GM19351 (cell line): ENCODE measurements at regions not wholly inside any gene's neighbourhood (a gene's known extent, or its start where the extent isn't known, plus 50 kb on each side); places are given as distances from the start of the nearest gene placed in this dataset.

Experiments used
- ATAC-seq: cut with Tn5 transposase; IDR thresholded peaks from one replicate; pipeline ENCODE4 v1.9.1; 2021; ENCODE audit warnings: mild to moderate bottlenecking, moderate library complexity; ENCODE audit not compliant: unreplicated experiment

DNA sequence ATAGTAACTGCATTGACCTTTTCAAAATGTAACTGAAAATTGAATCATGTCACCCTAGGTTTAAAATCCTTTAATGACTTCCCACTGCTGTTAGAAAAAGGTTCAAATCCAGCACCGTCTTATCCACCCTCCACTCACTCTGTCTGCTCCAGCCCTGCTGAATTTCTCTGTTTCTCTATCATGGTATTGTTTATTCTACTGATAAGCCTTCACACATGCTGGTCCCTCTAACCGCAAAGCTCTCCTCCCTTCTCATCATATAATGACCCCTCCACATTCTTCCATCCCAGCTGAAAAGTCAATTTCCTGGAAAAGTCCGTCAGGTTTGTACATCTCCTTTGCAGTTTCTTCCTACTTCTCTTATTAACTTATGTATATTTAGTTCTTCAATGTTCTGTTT, 389.2 kb upstream of the F9 start:
- no peak for ATAC-seq

DNA sequence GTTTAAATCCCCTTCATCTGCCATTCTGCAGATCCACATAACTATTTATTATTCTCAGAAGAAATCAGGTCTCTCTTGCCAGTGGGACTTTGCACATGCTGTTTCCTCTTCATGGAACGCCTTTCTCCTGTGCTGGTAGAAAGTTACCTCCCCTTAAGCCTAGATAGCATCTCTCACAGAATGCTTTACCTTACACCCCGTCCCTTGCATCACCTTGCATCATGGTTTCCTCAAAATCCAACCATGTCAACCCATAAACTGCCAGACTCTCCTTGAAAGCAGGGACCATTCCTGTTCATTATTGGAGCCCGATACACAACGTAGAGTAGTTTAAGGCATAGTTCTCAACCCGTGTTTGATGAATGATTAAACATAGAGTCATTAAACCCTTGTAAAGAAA, 396.2 kb upstream of the F9 start:
- no peak for ATAC-seq

DNA sequence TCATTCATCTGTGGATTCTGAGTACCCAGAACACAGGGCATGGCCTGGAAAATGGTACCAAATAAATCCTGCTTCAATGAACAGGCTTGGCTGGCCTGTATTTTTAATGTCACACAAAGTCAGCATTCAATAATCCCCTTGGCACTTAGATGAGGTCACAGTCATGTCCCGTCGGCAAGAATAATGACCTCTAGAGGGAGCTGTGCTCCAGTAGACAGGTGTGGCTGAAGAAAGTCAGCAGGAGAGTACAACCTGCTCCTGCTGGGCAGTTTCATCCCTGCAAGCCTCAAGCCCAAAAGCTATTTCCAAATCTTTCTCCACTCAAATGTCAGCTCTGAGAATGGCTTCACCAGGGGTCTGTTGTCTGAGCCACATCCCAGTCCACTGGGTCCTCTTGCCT, 404.0 kb upstream of the F9 start:
- peak; percentile 81 for ATAC-seq

DNA sequence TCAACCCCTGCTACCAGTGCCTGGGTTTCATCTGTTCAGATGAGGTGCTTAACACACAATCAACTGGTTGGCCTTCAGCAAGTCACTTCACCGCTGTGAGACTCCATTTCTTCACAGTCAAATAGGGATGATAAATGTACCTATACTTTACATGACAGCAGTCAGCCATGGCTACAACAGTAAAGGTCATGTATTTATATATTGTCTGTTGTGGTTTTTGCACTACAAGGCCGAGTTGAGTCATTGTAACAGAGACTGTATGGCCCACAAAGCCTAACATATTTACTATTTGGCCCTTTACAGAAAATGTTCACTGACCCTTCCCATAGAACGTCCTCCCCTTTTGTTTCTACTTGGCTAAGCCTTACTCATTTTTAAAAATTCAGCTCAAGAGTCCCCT, 404.6 kb upstream of the F9 start:
- ATAC-seq = no peak

DNA sequence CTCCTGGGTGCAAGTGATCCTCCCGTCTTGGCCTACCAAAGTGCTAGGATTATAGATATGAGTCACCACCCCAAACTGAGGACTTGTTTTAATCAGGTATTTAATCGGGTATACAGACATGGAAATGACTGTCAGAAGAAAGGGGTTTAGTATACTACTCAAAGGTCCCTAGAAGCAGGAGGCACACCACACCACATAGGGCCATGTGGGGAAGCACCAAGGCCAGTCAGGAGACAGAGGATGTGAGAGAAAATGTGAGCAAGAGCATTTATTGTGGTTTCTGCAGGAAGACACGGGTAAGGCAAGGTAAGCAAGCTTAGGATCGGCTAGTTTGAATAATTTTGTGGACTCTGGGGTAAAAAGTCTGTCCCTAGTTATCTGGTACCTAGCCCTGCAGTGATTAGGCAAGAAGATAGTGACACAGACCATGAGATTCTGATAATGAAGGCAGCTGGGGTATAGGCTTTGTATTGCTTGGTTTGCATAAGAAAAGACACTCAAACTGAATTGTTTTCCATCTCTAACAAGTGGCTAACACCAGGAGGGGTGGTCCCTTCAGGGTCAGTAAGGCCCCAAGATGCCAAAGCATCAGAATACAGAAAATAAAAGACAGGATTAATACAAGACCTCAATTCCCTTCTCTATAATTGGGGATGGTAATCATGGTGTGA, 408.8 kb upstream of the F9 start:
- no peak for ATAC-seq

DNA sequence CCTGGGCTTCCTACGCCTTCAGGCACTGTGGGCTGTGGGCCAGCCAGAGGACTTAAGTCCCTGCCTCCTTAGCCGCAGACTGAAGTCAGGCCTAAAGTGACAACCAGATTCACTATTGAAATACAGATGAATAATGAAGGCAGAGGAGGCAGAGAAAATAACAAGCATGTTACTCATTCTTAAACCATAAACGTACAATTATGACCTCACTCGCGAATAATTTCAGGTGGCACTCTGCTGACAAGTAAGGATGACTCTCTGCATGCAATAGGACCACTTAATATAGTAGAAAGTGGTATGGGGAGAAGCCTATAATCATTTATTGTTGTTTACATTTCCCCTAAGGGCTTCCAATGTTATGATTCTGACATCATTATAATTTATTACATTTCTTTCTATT, 409.2 kb upstream of the FGF13 start:
- no peak for ATAC-seq

DNA sequence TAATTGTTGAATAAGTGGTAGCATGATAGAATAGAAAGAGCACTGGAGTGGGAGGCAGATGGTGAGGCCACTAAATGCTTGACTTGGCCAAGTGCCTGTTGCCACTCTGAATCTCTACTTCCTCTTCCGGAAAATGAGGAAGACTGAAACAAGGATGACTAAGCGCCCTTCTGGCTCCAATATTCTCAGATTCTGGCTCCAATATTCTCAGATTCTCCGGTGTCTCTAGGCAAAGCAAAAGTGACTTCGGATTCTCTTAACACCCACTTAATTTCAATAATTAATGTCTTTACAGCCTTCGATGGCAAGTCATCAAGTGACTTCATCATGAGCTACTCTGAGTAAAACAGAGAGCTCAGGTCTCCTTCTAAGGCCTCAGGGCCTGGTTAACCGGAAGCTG, 402.2 kb upstream of the FGF13 start:
- ATAC-seq = no peak

DNA sequence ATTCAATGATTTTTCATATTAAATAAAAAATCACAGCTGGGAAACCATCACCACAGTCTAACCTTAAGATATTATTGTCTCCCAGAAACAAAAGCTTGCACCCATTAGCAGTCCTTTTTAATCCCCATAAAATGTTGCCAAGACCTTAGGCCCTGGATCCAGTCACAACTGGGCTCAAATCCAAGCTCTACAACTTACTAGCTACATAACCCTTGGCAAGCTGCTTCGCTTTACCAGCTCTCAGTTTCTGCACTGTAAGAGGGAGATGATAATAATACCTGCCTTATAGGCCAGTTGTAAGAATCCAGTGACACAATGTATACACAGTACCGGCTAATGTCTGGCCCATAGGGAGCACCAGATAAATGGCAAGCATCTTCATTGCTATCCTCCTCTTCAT, 400.9 kb upstream of the FGF13 start:
- no peak for ATAC-seq

DNA sequence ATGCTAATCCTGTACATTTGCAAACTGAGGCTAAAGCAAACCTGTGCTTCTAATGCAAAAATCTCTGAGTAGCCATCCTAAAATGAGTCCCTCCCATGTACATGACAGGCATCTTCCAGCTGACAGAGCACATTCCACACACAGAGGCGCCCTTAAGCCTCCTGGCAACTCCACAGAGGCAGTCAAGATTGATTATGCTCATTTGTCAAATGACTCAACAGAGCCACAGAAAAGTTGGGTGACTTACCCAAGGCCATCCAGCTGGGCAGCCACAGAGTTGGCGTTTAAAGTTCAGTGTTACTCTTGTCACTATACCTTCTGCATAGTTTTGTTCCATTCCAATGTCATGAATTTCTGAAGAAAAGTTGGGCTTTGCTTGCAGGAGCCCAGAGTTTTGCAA, 394.6 kb upstream of the FGF13 start:
- no peak for ATAC-seq

DNA sequence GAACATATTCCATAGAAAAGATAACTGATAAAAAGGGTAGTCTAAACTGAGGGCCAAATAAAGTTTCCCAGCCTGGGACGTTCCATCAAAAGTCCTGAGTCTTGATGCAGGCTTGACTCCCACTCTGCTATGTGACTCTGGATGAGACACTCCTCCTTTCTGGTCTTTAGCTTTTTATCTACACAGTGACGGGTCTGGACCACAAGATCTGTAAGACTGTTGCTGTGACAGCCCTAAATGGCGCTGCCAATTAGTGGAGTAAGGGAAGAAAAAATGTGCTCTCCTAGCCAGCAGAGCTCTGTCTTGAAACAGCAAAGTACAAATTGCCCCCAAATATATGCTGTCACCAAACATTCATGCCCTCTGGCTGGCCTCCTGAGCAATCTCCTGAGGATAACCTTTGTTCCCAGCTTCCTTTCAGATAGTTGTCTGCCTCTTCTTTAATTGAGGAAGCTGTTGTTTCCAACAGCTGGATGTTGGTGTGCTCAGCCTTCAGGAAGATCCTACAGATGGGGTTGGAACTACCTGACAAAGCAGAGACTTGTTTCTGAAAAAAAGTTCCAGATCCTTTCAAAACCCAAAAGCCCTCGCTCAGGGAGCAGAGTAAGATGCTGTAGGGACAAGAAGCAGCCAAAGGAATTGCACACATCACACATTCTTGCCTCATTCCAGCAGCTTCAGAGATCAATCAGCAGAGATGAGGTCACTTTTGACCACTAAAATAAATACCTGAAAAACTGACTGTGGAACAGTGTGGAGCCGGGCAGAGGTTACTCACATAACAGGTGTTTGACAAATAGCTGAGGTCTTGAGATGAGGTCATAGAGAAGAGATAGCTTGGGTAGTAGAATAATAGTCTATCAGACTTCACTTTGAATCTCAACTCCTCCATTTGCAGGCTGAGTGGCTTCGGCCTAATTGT, 383.4 kb upstream of the FGF13 start:
- no peak for ATAC-seq

DNA sequence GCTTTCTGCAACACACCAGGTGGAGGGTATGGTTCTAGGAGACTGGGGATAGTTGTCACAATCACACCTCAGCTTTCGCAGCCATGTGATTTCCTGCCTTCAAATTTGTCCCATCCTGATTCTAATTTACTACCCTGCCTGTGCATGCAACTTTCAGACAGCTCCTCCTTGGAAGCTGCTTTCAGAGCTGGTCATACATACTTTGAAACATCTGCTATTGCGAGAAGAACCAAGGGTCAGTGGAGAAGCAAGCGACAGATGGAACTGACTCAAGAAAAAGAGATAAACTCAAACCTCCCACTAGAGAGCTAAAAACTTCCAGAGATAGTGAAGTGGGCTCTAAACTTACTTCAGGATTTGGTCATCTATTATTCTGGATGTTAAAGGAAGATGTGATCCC, 381.7 kb upstream of the FGF13 start:
- no peak for ATAC-seq

DNA sequence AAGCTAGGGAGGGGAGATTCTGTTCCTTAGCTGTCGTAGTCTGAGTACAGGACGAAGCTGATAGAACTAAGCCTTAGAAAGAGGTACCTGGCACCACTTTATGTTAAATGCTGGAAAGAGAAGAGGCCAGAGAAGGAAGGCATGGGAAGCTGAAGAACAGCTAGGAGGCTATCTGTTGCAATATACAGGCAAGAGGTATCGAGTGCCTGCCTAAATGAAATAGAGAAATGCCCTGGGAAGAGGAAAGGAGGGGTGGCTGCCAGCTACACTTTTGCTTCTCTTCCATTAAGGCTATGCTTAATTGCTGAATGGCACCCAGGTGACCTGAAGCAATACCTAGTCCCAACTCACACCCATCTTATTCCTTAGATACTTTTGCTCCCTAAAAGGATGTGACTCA, 380.4 kb upstream of the FGF13 start:
- ATAC-seq = no peak

DNA sequence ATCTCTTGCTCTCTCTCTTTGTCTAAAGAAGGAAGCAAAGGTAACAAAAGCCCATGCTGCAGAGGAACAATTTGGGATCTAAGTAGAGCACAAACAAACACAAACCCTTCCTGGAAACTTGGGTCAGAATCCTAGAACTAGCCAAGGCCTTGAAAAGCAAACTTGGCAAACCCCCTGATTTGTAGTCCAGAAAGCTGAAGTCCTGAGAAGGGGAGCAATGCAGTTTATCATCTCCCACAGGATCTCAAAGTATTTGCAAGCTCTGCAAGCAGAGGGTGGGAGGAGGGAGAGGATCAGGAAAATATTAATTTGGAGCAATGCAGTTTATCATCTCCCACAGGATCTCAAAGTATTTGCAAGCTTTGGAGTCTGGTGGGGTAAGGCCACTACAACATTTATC, 379.5 kb upstream of the FGF13 start:
- ATAC-seq = no peak

DNA sequence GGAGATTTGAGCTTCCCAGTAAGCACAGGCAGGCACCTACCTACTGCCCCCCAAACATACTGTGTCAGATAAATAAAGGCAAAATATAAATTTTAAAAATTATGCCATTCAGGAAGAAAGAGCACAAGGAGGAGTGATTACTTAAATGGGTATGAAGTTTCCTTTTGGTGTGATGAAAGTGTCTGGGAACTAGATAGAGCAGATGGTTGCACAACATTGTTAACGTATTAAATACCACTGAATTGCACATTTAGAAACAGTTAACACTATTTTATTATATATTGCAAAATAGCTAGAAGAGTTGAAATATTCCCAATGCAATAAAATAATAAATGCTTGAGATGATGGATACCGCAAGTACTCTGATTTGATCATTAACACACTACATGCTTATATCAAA, 374.7 kb upstream of the FGF13 start:
- ATAC-seq = no peak

DNA sequence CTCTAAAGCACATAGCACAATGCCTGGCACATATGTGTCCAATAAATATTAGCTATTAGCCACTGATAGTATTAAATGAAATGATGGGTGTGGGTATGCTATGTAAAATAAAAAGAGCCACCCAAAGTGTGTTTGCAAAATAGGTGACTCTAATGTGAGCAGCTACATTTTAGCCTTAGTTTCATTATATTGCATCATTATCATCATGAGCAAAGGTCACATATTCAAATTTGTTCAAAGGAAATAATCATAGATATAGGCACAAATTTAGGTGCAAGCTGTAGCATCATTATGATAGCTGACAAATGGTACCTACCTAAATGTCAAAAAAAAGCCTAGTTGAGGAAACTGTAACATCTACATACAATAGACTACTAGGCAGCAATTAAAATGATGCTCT, 373.9 kb upstream of the FGF13 start:
- no peak for ATAC-seq

DNA sequence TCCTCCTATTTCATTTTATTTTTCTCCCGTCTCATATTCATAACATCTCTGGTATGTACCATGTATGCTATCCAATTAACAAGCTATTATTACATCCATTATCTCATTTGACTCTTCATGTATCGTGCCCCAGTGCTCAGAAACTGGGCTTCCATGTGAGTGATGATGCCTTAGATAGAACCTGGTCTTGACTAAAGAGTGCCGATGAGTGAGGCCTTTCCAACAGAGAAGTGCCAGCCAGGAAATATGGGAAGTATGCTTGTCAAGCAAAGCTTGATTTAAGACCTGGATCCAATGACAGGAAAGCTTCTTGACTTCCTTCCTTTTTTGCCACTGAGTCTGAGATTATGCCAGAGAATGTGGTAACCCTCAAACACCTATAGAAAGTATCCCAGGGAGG, 371.7 kb upstream of the FGF13 start:
- ATAC-seq = no peak

DNA sequence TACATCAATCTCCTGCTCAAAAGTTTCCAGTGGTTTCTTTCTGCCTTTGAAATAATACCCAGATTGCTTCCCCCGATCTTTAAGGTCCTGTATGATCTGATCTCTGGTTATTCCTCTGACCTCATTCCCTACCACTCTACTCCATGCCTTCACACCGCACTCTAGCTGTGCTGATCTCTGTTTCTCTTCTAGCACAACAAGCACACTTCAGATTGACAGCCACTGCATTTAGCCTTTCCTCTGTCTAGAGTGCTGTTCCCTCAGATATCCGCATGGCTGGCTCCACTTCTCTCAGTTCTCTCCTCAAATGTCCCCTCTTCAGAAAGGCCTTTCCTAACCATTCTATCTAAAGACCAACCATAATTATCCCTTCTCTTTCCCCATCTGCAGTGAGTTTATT, 370.4 kb upstream of the FGF13 start:
- ATAC-seq = no peak

DNA sequence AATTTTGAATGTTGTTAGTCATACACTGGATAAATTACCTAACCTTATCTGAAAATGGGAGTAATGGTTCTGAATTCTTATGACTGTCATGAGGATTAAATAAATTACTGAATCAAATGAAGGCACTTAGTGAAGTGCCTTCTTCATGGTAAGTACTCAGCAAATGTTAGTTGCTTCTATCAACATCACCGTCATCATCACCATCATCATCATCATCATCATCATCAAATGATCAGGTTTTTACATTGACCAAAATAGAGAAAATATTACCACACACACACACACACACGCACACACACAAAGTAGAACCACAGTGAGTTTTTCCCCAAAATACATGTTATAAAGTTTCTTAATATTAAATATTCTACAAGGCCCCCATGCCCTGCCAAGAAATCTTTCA, 368.3 kb upstream of the FGF13 start:
- no peak for ATAC-seq

DNA sequence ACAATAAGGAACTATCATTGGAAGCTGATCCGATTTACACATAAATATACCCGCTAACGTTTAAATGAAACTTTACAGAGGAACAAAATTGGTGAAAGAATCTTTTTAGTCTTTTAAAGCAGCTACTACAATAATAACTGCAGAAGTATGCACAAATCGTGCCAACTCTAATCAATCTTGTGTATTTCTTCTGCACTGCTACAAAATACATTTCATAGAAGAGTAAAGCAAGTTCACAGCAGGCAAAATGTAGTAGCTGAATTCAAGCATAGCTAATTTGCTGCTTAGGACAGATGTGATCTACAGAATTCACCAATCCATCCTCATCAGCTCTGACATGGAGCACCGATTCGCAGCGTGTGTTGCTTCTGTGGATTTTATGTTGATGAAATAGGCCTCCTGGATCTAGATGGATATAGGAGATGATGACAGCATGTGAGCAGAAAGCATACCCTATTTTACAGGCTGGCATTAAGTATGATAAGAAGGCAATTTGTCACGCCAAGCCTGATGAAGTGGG, 367.3 kb upstream of the FGF13 start:
- no peak for ATAC-seq

DNA sequence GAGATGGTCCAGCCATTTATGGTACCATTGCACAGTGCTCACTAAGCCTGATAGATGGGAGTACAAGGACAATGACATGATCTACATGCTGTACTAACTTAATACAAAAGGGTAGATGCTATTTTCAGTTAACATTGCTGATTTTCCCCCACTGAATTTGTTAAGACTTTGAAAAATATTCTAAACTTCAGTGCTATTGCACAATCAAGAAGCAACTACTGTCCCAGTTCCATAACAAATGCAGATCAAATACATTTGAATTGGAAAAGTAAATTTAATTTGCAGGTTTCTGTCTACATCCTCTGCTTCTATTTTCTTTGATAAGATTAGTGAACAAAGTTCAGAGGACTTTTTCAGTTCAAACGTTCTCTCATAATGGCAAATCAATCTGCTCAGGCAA, 366.8 kb upstream of the FGF13 start:
- ATAC-seq = no peak

DNA sequence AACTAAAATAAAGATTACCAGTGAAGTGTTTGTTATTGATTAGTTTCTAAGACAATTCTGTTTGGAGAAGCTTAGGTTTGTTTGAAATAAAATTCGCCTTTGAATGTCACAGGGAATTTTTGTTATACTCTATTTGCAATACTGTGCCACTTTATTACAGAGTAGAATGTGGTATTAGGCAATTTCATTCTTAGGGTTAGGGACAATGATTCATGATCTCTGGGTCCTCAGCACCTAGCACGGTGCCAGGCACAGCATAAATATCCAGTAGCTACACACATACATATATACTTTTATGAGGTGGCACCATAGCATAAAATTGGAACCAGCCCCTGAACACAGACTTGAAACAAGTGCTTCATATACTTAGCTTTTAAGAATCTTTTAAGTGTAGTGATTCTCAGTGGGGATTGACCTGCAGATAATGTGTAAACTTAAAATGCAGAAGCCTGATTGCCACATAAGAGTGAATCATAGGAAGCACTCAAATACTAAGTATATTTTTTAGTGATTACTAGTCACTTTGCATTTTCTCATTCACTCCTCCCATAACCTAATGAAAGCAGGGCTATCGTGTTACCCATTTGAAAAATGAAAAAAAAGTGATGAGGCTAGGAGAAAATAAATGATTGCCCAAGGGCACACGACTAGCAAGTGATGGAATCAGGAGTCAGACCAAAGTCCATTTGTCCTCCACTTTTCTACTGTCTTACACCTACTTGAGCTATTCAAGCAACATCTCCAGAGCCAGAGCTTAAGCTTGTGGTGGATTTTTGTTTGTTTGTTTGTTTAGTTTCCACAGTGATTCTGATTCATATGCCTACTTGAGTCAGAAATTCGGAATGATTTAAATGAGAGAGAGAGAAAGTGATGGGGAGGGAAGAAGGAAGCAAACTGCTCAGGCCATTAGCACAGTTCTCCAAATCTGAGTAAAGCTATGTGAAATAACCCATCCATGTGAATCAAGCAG, 366.0 kb upstream of the FGF13 start:
- ATAC-seq = no peak
